ENCODE measurements at regions not wholly inside any gene's neighbourhood (a gene's known extent, or its start where the extent isn't known, plus 50 kb on each side); places are given as distances from the start of the nearest gene placed in this dataset.
A peak's percentile ranks its signal among the peaks of the same experiment; 100 is the strongest.

- Mint-ChIP-seq H3K36me3 (ENCODE audit: low read depth) (peaks cover 69% of the 10 kb centered on the region), H3K27ac (peak overlapping the region; percentile 96), H3K27me3 (no peaks in the 10 kb centered on the region), H3K4me3 (peak overlapping the region; percentile 74), H3K9me3 (no peaks in the 10 kb centered on the region), H3K4me1 (ENCODE audit: low read depth) (peaks cover 96% of the 10 kb centered on the region)
- intact Hi-C loops (cut with micrococcal nuclease) = no loop called here
Observed at GRCh38 chr20:19938421-19939090, 78.6 kb upstream of the NAA20 start.

DNA sequence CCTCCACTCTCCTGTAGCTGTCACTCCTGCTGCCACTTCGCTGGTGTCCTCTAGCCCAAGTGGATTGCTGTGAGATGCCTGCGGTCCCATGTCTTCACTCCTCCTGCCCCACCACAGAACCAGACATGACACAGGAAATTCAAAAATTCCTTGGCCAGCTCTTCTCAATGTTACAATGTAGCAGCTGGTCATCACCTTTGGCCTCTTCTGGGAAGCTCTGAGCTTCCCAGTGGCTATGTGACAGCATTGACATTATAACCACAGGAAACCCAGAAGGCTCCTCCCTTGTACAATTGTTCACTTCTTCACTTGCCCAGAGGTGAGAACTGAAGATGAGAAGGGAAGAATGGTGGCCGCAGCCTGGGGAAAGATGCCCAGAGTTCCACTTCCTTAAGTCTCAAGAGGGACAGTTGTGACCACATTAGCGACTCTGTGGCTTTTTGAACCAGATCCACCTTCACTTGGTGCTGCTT, 76.1 kb upstream of the NAA20 start:
- intact Hi-C loops (cut with micrococcal nuclease) = loop anchor here (5.0 kb wide), 1 partner anchor 36 kb away; no protein-coding TSS in a partner anchor
- H3K27ac Mint-ChIP-seq = peak overlapping the region; percentile 96
- peaks cover 75% of the 10 kb centered on the region for H3K36me3 Mint-ChIP-seq (ENCODE audit: low read depth)
- peaks cover 98% of the 10 kb centered on the region for H3K4me1 Mint-ChIP-seq (ENCODE audit: low read depth)
- H3K27me3 Mint-ChIP-seq = no peaks in the 10 kb centered on the region
- no peak overlapping the region for H3K4me3 Mint-ChIP-seq
- no peaks in the 10 kb centered on the region for H3K9me3 Mint-ChIP-seq

- Mint-ChIP-seq H3K4me1 (ENCODE audit: low read depth) (peaks cover 89% of the 10 kb centered on the region), H3K9me3 (no peaks in the 10 kb centered on the region), H3K36me3 (ENCODE audit: low read depth) (peaks cover 70% of the 10 kb centered on the region), H3K27me3 (no peaks in the 10 kb centered on the region), H3K4me3 (peak overlapping the region; percentile 66), H3K27ac (peak overlapping the region; percentile 96)
- intact Hi-C loops (cut with micrococcal nuclease) = loop anchor here (1.0 to 5.0 kb wide), 2 partner anchors 7 to 35 kb away; no protein-coding TSS in a partner anchor
Observed at GRCh38 chr20:19942611-19943010, 74.6 kb upstream of the NAA20 start.

- H3K4me3 Mint-ChIP-seq = peak overlapping the region; percentile 66
- peak overlapping the region; percentile 96 for H3K27ac Mint-ChIP-seq
- no peaks in the 10 kb centered on the region for H3K9me3 Mint-ChIP-seq
- H3K36me3 Mint-ChIP-seq (ENCODE audit: low read depth) = peaks cover 65% of the 10 kb centered on the region
- intact Hi-C loops (cut with micrococcal nuclease) = loop anchor here (1.0 to 5.0 kb wide), 2 partner anchors 8 to 34 kb away; no protein-coding TSS in a partner anchor
- no peaks in the 10 kb centered on the region for H3K27me3 Mint-ChIP-seq
- peaks cover 89% of the 10 kb centered on the region for H3K4me1 Mint-ChIP-seq (ENCODE audit: low read depth)
Observed at GRCh38 chr20:19943061-19943521, 74.1 kb upstream of the NAA20 start.

GRCh38 chr20:19944772-19945459, 72.2 kb upstream of the NAA20 start:
- Mint-ChIP-seq H3K4me3 (no peak overlapping the region), H3K27ac (peak overlapping the region; percentile 96), H3K36me3 (ENCODE audit: low read depth) (peaks cover 56% of the 10 kb centered on the region), H3K4me1 (ENCODE audit: low read depth) (peaks cover 71% of the 10 kb centered on the region), H3K9me3 (no peaks in the 10 kb centered on the region), H3K27me3 (no peaks in the 10 kb centered on the region)
- intact Hi-C loops (cut with micrococcal nuclease) = loop anchor here (5.0 kb wide), 2 partner anchors 32 to 33 kb away; no protein-coding TSS in a partner anchor

DNA sequence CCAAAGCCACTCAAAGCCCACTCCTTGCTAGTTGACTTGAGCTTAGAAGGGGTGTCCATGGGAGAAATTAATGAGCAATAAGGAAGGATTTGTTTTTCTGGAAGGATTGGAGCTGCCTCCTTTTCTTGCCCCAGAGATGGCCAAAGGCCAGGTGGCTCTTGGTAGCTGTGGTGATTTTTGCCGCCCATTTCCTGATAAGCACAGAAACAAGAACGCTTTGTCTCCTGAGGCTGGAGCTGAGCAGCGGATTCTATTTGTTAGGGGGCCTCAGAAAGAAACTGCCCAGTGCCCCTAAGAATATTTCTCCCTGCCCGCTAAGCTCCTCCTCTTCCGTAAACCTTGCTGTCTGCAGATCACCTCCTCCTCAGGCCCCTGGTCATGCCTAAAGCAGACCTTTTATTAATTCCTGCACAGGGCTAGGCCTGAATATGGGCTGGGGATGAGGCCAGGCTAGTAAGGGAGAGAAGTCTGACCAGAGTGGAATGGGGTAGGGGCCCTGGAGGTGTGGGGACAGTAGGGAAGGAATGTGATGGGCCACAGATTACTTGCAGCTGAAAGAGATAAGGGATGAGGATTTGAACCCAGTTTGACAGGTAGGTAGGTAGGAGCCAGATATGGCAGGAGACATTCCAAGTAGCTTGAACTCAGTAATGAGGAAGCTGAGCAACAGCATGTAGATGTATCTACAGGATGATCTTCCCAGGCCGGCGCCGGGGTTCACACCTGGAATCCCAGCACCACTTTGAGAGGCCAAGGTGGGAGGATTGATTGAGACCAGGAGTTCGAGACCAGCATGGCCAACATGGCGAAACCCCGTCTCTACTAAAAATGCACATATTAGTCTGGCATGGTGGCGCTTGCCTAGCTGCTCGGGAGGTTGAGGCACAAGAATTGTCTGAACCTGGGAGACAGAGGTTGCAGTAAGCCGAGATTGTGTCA, 71.2 kb upstream of the NAA20 start:
- Mint-ChIP-seq H3K9me3 (no peaks in the 10 kb centered on the region), H3K4me3 (no peak overlapping the region), H3K27ac (peak overlapping the region; percentile 96), H3K36me3 (ENCODE audit: low read depth) (peaks cover 56% of the 10 kb centered on the region), H3K4me1 (ENCODE audit: low read depth) (peaks cover 60% of the 10 kb centered on the region), H3K27me3 (no peaks in the 10 kb centered on the region)
- intact Hi-C loops (cut with micrococcal nuclease) = loop anchor here (5.0 kb wide), 1 partner anchor 34 kb away; no protein-coding TSS in a partner anchor

DNA sequence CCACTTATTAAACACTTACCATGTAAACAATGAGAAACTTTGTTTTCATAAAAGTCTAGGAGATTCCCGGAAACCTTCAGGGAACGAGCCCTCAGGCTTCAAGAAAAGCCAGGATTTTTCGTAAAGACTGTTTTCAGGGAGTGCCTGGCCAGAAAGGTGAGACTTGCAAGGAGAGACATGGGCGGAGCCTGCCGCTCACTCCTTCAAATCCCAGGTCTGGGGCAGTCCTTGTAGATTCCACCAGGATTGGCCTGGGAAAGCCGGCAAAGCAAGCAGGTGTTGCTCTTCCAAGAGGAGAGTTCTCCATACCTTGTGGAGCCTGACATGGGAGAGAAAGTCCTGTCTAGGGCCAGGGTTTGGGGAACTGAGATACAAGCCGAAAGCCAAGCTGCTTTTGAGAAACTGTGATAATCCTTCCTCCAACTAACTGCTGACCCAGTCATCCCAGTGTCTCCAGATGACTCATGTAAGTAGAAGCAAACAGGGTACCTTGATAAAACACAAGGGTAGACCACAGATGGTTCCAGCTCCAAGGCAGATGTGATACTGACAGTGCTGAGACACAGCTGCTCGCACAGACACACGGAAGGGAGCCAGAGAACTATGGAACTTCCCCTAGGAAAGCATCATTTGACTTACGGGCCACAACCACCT, 69.4 kb upstream of the NAA20 start:
- peak overlapping the region; percentile 66 for H3K27ac Mint-ChIP-seq
- H3K4me3 Mint-ChIP-seq = no peak overlapping the region
- no peaks in the 10 kb centered on the region for H3K9me3 Mint-ChIP-seq
- H3K4me1 Mint-ChIP-seq (ENCODE audit: low read depth) = peaks cover 51% of the 10 kb centered on the region
- H3K27me3 Mint-ChIP-seq = no peaks in the 10 kb centered on the region
- peaks cover 61% of the 10 kb centered on the region for H3K36me3 Mint-ChIP-seq (ENCODE audit: low read depth)
- intact Hi-C loops (cut with micrococcal nuclease) = loop anchor here (5.0 kb wide), 1 partner anchor 35 kb away; no protein-coding TSS in a partner anchor

GRCh38 chr20:19949195-19949867, 67.8 kb upstream of the NAA20 start:
- Mint-ChIP-seq H3K36me3 (ENCODE audit: low read depth) (peaks cover 72% of the 10 kb centered on the region), H3K4me3 (no peak overlapping the region), H3K27me3 (no peaks in the 10 kb centered on the region), H3K4me1 (ENCODE audit: low read depth) (peaks cover 40% of the 10 kb centered on the region), H3K27ac (no peak overlapping the region), H3K9me3 (no peaks in the 10 kb centered on the region)
- intact Hi-C loops (cut with micrococcal nuclease) = loop anchor here (5.0 kb wide), 1 partner anchor 37 kb away; no protein-coding TSS in a partner anchor

DNA sequence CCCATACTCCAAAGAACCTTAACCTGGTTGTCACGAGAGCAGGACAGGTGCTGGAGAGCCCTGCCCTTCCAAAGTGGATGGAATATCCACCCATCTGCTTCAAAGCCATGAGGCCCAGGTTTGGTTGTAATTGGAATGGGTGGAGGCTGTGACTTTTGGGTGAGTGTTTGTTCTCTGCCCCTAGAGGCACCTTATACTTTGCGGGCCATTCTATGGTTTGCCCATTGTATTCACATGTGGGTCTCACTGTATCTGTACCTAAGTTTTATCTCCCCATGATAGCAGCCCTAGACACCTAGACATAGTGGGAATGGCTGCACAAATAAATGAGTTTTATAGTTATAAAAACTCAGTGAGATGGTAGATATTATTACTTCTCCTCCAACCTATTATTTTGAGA, 67.1 kb upstream of the NAA20 start:
- Mint-ChIP-seq H3K27me3 (no peaks in the 10 kb centered on the region), H3K36me3 (ENCODE audit: low read depth) (peaks cover 75% of the 10 kb centered on the region), H3K4me1 (ENCODE audit: low read depth) (peaks cover 34% of the 10 kb centered on the region), H3K27ac (no peak overlapping the region), H3K9me3 (no peaks in the 10 kb centered on the region), H3K4me3 (no peak overlapping the region)
- intact Hi-C loops (cut with micrococcal nuclease) = loop anchor here (2.0 kb wide), 1 partner anchor 17 kb away; no protein-coding TSS in a partner anchor

- peaks cover 84% of the 10 kb centered on the region for H3K36me3 Mint-ChIP-seq (ENCODE audit: low read depth)
- H3K27ac Mint-ChIP-seq = no peak overlapping the region
- H3K4me3 Mint-ChIP-seq = no peak overlapping the region
- no peaks in the 10 kb centered on the region for H3K27me3 Mint-ChIP-seq
- peaks cover 19% of the 10 kb centered on the region for H3K4me1 Mint-ChIP-seq (ENCODE audit: low read depth)
- intact Hi-C loops (cut with micrococcal nuclease) = no loop called here
- no peaks in the 10 kb centered on the region for H3K9me3 Mint-ChIP-seq
Observed at GRCh38 chr20:19952392-19952791, 64.8 kb upstream of the NAA20 start.

GRCh38 chr20:19953606-19954005, 63.6 kb upstream of the NAA20 start:
- peaks cover 17% of the 10 kb centered on the region for H3K4me1 Mint-ChIP-seq (ENCODE audit: low read depth)
- intact Hi-C loops (cut with micrococcal nuclease) = no loop called here
- no peaks in the 10 kb centered on the region for H3K9me3 Mint-ChIP-seq
- peaks cover 96% of the 10 kb centered on the region for H3K36me3 Mint-ChIP-seq (ENCODE audit: low read depth)
- H3K27me3 Mint-ChIP-seq = no peaks in the 10 kb centered on the region
- H3K4me3 Mint-ChIP-seq = no peak overlapping the region
- peak overlapping the region; percentile 6 for H3K27ac Mint-ChIP-seq

GRCh38 chr20:19956976-19957375, 60.2 kb upstream of the NAA20 start:
- Mint-ChIP-seq H3K9me3 (no peaks in the 10 kb centered on the region), H3K36me3 (ENCODE audit: low read depth) (peaks cover 99% of the 10 kb centered on the region), H3K27ac (no peak overlapping the region), H3K4me3 (no peak overlapping the region), H3K4me1 (ENCODE audit: low read depth) (peaks cover 39% of the 10 kb centered on the region), H3K27me3 (no peaks in the 10 kb centered on the region)
- intact Hi-C loops (cut with micrococcal nuclease) = no loop called here

Data from dendritic cell treated with granulocyte-macrophage colony-stimulating factor and Interleukin-4, amounts not matched to agents 40 ng/mL and 50 ng/mL, for 4 days (primary cell).